Glutamatergic neuron (in vitro differentiated cells): ENCODE measurements at regions not wholly inside any gene's neighbourhood (a gene's known extent, or its start where the extent isn't known, plus 50 kb on each side); places are given as distances from the start of the nearest gene placed in this dataset.

Experiments
- DNase-seq: peaks from one replicate; pipeline ENCODE4 v3.0.0; 2022
- H3K27ac Mint-ChIP-seq: one replicate; pipeline ENCODE4 v1.8.0; 2020; ENCODE audit warnings: mild to moderate bottlenecking, mixed read lengths, inconsistent platforms; ENCODE audit not compliant: unreplicated experiment
- H3K27me3 Mint-ChIP-seq: one replicate; pipeline ENCODE4 v1.8.0; 2020; ENCODE audit warnings: mild to moderate bottlenecking, moderate library complexity, mixed read lengths, inconsistent platforms; ENCODE audit not compliant: unreplicated experiment
- H3K36me3 Mint-ChIP-seq: one replicate; pipeline ENCODE4 v1.8.0; 2020; ENCODE audit warnings: mild to moderate bottlenecking, mixed read lengths, inconsistent platforms; ENCODE audit not compliant: unreplicated experiment
- H3K4me1 Mint-ChIP-seq: one replicate; pipeline ENCODE4 v1.8.0; 2020; ENCODE audit warnings: mild to moderate bottlenecking, low read depth, mixed read lengths, inconsistent platforms; ENCODE audit not compliant: unreplicated experiment
- H3K4me3 Mint-ChIP-seq: one replicate; pipeline ENCODE4 v1.8.0; 2020; ENCODE audit warnings: mild to moderate bottlenecking, mixed read lengths, inconsistent platforms; ENCODE audit not compliant: unreplicated experiment
- H3K9me3 Mint-ChIP-seq: one replicate; pipeline ENCODE4 v1.8.0; 2020; ENCODE audit warnings: mild to moderate bottlenecking, moderate library complexity, mixed read lengths, inconsistent platforms; ENCODE audit not compliant: unreplicated experiment
- CTCF ChIP-seq: fragments of 200-600 bp; sonication (generic); IDR thresholded peaks from one replicate; pipeline ENCODE4 v1.5.0; 2021; ENCODE audit not compliant: partially characterized antibody, unreplicated experiment

- H3K27me3 Mint-ChIP-seq: no peaks in the 10 kb centered on the region
- H3K9me3 Mint-ChIP-seq: peaks cover 2% of the 10 kb centered on the region
- no peak for TF ChIP-seq CTCF
- no peak overlapping the region for H3K27ac Mint-ChIP-seq
- H3K4me3 Mint-ChIP-seq: no peak overlapping the region
- DNase-seq: no peak
- no peaks in the 10 kb centered on the region for H3K36me3 Mint-ChIP-seq
- no peaks in the 10 kb centered on the region for H3K4me1 Mint-ChIP-seq
These were observed 495.0 kb upstream of the ZNF385D start for GRCh38 chr3:22245811-22246583.

GRCh38 chr3:22249658-22250057, 498.6 kb upstream of the ZNF385D start:
- Mint-ChIP-seq H3K27ac (no peak overlapping the region), H3K27me3 (no peaks in the 10 kb centered on the region), H3K4me1 (no peaks in the 10 kb centered on the region), H3K36me3 (no peaks in the 10 kb centered on the region), H3K9me3 (peaks cover 2% of the 10 kb centered on the region), H3K4me3 (no peak overlapping the region)
- TF ChIP-seq CTCF: no peak
- no peak for DNase-seq

- H3K27me3 Mint-ChIP-seq: no peaks in the 10 kb centered on the region
- DNase-seq: no peak
- H3K4me1 Mint-ChIP-seq: no peaks in the 10 kb centered on the region
- H3K4me3 Mint-ChIP-seq: no peak overlapping the region
- TF ChIP-seq CTCF: no peak
- no peak overlapping the region for H3K27ac Mint-ChIP-seq
- H3K9me3 Mint-ChIP-seq: no peaks in the 10 kb centered on the region
- no peaks in the 10 kb centered on the region for H3K36me3 Mint-ChIP-seq
These were observed 506.2 kb upstream of the ZNF385D start for GRCh38 chr3:22257252-22257651.

GRCh38 chr3:22262386-22262785, 511.4 kb upstream of the ZNF385D start:
- Mint-ChIP-seq H3K9me3 (no peaks in the 10 kb centered on the region), H3K4me1 (no peaks in the 10 kb centered on the region), H3K27ac (no peak overlapping the region), H3K36me3 (no peaks in the 10 kb centered on the region), H3K27me3 (no peaks in the 10 kb centered on the region), H3K4me3 (no peak overlapping the region)
- DNase-seq: no peak
- TF ChIP-seq CTCF: no peak

GRCh38 chr3:22263042-22263441, 512.0 kb upstream of the ZNF385D start:
- H3K27ac Mint-ChIP-seq: no peak overlapping the region
- no peak for TF ChIP-seq CTCF
- H3K4me1 Mint-ChIP-seq: no peaks in the 10 kb centered on the region
- no peaks in the 10 kb centered on the region for H3K27me3 Mint-ChIP-seq
- no peaks in the 10 kb centered on the region for H3K9me3 Mint-ChIP-seq
- no peaks in the 10 kb centered on the region for H3K36me3 Mint-ChIP-seq
- H3K4me3 Mint-ChIP-seq: no peak overlapping the region
- no peak for DNase-seq
